ENCODE measurements at regions not wholly inside any gene's neighbourhood (a gene's known extent, or its start where the extent isn't known, plus 50 kb on each side); places are given as distances from the start of the nearest gene placed in this dataset.

DNA sequence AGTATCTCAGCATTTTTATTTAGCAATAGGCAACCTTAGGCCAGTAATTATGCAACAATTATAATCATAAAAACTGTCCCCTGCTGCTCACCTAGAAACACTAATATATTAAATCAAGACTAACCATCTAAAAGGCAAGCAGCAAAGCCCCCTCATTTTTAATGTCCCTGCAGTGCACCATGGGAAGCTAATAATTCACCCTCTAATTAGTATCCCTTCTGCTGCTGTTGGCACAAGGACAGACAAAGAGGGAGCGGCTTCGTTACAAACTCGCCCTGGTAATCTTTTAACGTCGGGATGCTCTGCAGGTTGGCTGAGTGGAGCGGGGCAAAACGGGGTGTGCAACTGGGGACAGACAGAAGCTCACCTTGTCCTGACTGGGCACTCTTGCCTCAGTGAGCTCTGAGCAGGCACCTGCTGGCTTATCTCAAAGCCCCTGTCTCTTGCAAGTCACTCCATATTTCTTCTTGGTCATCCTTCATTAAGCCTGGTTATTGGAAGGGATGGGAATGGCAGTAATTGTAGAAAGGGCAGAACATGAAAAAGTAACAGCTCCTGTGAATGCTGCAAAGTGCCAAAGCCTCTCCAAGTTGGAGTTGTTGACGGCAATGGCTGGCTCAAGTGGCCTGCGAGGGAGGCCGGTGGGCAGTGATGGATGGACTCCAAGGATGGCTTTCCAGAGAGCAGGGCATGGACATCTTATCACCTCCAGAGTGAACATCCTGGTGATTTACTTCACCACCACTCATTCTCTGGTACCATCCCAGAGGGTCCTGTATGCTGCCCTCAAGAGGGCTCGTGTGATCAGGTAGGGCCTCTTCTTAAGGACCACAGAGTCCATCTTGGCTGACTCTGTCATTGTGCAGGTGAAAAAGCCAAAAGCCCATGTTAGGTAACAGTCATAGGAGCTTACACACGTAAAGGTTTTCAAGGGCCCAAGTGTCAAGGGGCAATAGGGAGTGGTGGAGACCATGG, 219.6 kb upstream of the N4BP1 start:
- no peak for DNase-seq (ENCODE audit: low spot score)

DNA sequence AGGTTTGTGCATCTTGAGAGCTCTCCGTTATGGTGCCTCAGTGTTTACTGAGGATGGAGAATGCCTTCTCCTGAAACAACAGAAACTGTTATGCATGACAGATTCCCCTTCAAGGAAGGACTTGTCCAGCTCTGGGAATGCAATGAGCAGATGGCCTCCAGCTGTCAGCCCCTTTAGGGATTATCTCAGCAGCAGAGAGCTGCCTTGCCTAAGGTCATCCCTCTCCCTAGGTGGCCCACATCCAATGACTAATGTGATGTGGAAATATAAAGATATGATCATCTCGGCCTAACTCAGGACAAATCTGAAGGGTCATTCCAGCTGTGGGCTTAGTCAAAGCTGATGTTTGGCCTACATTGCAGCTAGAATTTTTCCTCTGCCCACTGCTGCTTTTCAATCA, 214.3 kb upstream of the N4BP1 start:
- DNase-seq (ENCODE audit: low spot score) = no peak

DNA sequence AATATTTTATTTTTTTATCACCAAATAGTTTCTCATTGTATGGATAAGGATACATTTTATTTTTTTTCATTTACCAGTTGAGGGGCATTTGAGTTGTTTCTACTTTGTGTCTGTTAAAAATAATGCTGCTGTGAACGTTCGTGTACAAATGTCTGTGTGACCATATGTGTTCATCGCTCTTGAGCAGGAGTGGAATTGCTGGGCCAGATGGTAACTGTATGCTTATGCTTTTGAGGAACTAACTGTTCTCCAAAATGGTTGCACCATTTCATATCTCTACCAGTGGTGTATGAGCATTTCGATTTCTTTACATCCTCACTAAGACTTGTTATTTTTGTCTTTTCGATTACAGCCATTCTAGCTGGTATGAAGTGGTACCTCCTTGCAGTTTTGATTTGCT, 212.5 kb upstream of the N4BP1 start:
- no peak for DNase-seq (ENCODE audit: low spot score)

DNA sequence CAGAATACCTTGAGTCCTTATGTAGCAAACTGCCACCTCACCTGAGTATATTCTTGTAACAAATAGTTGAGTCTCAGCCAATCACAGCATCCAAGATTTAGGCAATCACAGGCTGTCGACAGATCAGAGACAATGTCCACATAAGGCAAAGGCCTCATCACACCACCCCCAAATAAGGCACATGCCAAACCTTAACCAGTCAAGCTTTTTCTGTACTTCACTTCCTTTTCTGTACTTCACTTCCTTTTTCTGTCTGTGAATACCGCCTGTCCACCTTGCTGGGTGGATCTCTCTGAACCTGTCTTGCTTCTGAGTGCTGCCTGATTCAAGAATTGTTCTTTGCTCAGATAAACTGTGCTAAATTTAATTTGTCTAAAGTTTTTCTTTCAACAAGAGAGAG, 210.4 kb upstream of the N4BP1 start:
- no peak for DNase-seq (ENCODE audit: low spot score)

DNA sequence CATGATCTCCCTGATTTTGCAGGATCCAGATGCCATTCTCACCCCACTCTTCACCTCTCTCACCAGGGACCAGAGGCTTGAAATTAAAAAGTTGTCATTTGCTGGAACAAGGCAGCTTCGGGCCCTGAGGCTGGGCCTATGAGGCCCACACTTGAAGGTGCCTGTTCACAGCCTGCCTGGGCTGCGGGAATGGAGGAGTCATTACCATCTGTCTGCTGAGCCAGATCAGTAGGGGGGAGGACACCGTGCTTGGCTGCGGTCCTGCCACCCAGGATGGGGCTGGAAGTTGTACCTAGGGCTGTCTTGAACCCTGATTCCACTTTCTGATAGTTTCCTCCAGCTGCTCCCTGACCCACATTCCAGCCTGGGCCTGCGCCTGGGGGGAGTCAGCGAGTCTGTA, 208.3 kb upstream of the N4BP1 start:
- DNase-seq (ENCODE audit: low spot score) = no peak

DNA sequence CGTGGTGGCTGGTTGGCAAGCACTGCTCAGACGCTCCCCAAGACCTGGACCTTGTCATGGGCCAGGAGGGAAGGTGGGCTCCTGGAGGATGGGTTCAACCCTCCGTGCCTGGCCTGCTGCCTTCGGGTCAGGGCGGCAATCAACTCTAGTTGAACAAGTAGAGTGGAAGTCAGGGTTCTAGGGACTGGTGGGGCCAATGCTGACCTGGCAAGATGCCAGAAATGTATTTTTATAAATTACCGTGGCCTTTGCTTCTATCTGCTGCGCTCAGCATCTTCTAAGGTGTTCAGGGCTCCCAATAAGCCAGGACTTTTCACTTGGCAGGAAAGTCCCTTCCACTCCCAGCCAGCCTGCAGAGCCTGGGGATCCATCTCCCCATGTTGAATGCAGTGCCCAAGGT, 207.1 kb upstream of the N4BP1 start:
- no peak for DNase-seq (ENCODE audit: low spot score)

DNA sequence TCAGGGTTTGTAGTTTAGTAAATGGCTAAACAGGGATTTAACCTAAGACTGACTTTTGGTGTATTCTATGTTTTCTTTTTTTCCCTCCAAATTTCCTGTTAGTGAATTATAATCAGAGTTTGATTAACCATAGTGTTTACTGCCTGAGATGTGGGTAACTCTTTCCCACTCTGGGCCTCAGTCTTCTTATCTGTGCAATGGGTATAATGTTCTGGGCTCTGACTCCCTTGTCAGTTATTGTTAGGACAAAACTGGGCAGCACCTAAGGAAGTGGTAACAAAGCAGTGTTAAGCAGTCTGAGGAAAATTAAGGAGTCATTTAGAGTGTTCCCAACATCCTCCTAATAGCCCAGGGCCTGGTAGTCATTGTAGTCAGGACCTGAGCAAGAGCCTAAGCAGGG, 206.4 kb upstream of the N4BP1 start:
- no peak for DNase-seq (ENCODE audit: low spot score)

DNA sequence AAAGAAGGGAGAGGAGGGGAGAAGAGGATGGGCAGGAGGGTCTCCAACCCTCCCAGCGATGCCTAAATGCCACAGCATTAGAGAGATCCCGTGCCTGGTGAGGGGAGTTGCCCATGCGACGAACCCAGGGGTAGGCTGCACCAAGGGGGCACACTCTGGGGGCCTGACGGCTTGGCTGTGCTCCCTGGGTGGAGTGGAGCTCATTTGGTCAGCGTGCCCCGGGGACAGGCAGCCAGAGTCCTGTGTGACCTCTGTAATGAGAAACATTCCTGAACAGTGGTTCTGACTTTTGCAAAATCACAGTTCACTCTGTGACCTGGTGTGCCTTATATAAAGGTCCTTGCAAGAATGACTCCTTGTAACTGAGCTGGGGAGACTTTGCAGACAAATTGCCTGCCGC, 205.0 kb upstream of the N4BP1 start:
- no peak for DNase-seq (ENCODE audit: low spot score)

DNA sequence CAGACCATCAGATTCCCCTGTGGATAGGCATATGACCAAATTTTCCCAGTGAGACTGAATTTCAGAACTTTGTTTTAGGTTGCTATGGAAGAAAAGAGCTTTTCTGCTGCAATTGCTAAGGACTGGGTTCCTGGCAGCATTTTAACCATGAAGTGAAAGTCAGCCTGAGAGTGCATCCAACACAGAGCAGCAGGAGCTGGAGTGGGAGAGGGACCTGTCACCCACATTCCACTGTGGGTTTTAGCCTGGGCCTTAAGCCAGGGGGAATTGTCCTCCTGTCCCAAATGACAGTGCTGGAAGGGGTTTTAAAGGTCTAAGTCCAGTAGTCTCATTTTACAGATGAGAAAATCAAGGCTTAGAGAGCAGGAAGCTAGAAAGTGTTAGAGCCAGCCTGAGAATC, 203.5 kb upstream of the N4BP1 start:
- DNase-seq (ENCODE audit: low spot score) = no peak

DNA sequence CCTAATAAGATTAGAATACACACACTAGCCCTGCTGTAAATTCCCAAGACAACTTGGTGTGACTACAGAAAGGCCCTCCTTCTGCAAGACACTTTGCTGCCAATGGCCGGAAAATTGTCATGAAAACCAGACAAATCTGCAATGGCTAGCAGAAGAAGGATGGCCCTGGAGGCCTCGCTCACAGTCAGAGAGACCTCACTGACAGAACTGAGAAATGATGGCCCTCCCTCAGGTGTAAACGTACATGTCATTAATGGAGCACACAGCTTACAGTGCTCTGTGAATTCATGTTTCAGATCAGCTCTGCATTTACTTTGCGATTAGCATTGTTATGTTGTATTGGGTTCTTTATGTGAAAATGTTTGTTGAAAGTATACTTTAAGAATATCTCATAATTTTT, 202.9 kb upstream of the N4BP1 start:
- DNase-seq (ENCODE audit: low spot score) = no peak

DNA sequence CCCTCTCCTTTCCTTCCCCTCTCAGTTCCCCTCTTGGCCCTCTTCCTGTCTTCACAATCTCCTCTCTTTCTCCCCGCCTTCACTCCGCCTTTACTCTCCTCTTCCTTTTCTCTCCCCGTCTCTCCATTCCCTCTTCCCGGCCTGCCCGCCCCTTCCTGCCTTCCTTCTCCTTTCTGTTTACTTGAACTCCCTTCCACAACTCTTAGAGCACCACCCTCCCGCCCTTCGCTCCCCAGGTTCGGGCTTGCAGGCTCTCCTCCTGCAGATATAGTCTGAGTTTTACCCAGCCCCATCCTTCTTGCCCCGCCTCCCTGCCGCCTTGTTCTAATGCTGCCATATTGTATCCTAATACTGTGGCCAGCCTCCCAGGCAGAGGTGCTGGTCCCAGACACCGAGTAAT, 201.5 kb upstream of the N4BP1 start:
- DNase-seq (ENCODE audit: low spot score) = no peak

DNA sequence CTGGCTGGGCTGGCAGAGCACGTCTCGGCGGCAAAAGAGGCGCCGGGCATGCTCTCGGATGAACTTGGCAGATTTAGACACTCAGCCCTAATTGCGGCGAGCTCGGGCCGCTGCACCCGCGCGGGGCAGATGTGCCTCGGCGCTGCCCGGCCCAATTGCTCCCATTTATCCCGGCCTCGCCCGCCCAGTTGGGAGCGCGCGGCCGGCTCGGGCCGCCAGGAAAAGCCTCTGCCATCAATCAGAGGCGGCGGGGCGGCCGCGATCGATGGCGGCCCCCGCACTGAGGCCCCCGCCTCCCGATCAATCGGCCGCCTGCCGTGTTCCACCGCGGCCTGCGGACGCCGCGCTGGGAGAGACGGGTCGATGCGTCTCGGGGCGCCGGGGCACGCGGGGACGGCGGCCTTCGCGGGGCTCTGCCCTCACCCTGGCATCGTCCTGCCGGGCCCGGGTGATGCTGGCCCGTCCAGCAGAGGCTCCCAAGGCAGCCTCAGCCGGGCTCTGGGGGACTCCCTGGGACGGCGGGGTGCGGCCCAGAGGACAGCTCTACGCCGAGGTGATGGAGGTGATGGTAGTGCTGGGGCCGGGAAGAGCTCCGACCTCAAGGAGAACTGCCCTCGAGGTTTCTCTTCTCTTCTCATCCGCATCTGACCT, 200.9 kb upstream of the N4BP1 start:
- no peak for DNase-seq (ENCODE audit: low spot score)

DNA sequence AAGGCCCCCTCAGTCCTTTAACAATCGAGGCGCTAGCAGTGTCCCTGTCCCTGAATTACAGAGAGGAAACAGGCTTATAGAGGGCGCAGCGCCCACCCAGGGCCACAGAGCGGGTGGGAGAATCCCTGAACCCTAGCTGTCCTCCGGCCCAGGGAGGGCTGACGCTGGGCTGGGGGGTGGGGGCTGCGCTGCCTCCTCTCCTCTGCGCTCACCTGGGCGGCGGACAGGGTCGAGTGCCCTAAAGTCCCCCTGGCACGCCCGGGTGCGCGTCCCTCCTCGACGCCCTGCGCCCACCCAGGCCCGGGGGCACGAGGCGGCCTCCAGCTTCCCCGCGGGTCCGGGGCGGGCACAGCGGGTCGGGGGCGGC, 200.4 kb upstream of the N4BP1 start:
- no peak for DNase-seq (ENCODE audit: low spot score)

DNA sequence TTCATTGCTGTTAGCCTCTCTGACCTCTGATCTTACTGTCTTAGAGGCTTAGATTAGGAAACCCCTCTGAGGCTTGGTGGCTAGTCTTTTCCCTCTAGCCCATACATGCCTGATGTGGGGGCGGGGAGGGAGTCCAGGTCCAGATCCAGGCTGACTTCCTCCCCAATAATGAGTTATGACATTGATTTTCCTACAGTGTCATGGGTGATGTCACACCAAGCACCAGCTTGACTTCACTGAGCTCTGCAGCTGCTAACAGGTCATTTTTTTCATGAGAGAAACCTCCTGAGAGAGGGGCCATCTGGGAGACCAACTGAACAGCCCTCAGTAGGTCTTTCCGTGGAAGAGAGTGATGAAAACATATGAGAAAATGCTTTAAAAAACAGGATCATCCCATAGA, 180.2 kb upstream of the N4BP1 start:
- no peak for DNase-seq (ENCODE audit: low spot score)

DNA sequence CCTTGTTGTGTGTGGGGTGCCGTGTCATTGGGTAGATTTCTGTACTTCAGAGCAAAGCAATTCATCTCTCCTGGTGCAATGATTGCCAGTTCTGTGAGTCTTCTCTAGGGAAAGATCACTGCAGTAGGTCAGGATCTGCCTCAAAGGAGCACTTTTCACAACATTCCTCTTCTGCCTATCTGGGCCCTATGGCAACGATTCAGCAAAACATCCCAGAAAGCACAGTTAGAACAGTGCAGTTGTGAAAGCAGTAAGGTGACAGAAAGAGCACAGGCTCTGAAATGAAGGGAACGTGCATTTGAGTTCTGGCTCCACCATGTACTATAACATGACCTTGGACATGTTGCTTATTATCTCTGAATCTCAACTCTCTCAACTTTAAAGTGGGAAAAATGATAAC, 178.5 kb upstream of the N4BP1 start:
- DNase-seq (ENCODE audit: low spot score) = no peak

DNA sequence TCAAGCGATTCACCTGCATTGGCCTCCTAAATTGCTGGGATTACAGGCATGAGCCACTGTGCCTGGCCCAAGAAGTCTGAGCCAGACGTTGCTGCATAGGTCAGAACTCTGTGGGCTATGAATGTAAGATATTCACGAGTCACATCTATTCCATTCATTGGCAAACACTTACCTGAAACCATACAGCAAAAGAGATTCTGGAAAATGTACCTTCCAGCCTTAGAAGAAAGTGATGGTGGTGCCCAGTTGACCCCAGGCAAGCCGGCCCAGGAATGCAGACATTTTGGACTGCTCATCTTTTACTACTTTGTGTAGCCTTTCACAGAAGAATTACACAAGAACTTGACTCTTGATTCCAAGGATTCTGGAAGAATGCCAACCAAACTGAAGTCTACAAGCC, 135.6 kb upstream of the N4BP1 start:
- no peak for DNase-seq (ENCODE audit: low spot score)

DNA sequence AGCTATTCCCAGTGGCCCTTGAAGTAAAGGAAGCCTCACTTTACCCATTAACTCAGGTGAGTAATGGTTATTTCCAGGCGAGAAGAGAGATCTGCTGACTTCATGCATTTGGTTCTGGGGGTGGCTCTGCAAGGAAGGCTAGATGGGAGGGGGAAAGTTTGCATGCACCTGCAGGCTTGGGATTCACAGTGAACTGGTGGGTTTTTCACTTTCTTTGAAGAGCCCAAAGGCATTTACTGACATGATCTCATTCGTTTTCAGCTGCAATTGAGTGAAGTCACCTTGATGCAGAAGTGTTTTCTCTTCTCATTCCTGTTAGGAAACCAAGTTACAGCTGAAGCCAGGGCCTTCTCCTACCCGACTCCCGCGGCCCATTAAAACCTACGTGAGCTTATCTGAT, 131.0 kb upstream of the N4BP1 start:
- no peak for DNase-seq (ENCODE audit: low spot score)

DNA sequence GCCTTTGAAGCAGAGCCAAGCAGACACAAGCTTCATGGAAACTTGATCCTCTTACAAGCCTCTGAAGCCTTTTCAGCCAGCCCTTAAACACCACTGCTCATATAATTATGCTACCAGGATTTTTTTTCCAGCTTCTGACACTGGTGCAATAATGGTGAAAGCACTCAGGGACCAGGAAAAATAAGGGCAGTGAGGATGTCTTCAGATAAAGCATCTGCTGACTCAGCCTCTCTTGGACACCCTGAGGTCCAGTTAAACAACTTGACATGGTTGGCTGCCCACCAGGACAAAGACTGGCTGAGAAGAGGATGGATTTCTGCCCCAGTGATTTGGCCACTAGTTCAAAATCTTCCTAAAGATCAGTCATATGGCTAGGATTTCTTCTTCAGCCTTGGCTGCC, 124.2 kb upstream of the N4BP1 start:
- DNase-seq (ENCODE audit: low spot score) = no peak

DNA sequence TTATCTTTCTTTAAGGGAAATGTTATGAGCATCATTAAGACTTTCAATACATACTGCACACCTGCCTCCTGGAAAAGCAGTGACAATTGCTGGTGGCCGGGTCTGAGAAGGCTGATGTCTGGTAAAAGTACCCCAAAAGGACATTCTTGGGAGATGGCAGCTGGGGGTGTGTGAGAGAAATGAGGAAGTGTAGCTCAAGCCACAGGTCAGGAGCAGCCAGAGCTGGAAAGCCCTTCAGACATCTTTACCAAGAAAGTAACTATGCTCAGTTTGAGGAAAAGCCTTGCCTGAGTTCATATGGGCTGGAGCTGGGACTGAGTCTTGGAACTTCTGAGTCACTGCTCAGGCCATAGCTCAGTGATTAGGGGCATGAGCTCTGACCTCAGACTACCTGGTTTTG, 94.7 kb upstream of the N4BP1 start:
- DNase-seq (ENCODE audit: low spot score) = no peak

DNA sequence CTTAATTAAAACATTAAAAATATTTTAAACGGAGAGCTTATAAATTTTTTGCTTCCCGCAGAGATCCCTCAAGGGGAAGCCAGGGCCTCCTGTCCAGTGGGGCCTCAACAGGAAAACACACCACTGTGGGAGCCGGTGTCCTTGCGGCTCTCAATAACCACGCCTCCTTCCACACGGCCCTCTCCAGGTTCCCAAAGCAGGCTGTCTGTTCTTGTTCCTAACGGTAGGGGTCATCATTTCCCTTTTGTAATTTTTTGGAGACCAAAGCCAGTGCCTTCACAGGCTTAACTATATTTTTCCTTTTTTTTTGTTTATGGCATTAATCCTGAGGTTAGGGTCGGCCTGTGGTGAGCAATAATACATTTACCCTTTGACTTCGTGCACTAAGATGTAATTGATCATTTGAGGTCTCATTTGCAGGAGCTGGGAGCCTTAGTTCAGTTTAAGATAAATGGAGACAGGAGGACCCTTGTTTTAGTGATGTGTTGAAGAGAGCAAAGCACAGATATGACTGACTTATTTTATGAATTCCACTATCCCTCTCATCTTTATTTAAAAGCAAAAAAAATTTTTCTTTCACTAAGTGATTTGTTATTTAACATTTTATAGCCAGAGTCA, 77.5 kb upstream of the N4BP1 start:
- DNase-seq (ENCODE audit: low spot score) = peak; percentile 59

DNA sequence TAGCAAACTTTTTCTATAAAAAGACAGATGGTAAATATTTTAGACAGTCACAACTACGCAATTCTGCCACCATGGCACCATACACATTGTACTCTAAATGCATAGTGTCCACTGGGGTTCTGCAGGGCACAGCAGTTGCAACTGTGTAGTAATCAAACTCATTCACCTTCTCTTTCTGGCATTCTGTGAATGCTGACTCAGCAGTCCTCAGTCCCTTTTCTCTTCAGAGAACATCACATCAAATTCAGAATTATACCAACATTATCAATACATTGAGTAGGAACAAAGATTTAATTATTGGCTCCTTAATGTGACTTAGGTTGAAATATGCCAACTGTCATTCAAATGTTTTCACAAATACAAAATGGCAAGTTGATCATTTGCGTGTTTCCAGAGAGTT, 74.2 kb upstream of the N4BP1 start:
- no peak for DNase-seq (ENCODE audit: low spot score)

DNA sequence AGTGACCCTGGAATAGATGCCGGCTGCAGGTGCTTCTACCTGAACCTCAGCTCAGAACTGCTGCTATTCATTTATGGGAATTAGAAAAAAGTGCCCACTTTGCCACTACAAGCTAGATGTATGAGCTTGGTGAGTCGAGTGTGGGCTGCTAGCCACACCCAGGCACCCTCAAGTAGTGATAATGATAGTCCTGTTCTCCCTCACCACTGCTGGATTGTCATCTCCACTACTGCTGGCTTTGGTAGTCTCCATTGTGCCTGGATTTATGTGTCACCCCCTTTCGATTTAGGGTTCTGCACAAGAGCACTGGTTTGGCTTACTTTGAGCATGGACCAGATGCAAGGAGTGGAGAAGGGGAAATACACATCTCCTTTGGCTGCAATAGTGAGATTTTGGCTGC, 73.0 kb upstream of the N4BP1 start:
- no peak for DNase-seq (ENCODE audit: low spot score)

DNA sequence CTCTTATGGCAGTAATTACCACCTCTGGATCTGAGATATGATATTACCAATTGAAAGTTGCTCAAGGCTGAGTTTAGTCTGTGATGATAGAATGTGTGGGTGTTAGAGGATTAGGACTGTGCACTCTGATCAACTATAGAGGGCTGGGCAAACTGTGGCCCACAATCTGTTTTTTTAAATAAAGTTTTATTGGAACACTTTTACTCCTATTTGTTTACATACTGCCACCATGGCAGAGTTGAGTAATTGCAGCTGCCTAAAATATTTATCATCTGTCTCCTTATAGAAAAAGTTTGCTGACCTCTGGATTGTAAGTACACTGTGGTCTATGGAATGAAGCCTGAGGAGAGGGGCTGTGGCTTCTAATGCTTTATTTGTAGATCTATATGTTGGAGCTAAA, 71.5 kb upstream of the N4BP1 start:
- peak; percentile 1 for DNase-seq (ENCODE audit: low spot score)

Measured in kidney capillary endothelial cell (primary cell).